ENCODE measurements at regions not wholly inside any gene's neighbourhood (a gene's known extent, or its start where the extent isn't known, plus 50 kb on each side); places are given as distances from the start of the nearest gene placed in this dataset.

DNA sequence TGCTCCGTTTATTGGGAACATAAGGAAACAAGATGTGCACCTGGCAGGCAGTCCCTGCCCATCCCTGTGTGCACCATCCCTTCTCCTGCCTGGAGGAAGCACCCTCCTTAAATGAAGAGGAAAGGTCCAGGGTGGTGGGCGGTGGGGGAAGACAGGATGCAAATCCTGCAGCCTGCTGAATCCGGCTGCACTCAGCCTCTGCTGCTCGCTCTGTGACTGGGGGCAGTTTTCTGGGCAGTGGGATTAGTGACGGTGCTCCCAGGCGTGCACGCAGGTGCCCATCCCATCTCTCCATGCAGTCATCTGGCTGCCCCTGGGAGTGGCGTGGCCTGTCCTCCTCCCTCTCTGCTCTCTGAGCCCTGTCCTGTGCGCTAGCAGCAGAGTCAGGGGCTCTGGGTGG is 371.3 kb upstream of the MYT1L start:
- Histone ChIP-seq H3K27me3 (no peaks in the 10 kb centered on the region), H3K36me3 (no peaks in the 10 kb centered on the region), H3K4me1 (no peaks in the 10 kb centered on the region), H3K27ac (no peak overlapping the region), H3K4me3 (no peak overlapping the region), H3K9ac (ENCODE audit: low read depth in 2 of 2, low read length in 2 of 2) (no peak overlapping the region), H3K9me3 (no peaks in the 10 kb centered on the region)
- intact Hi-C loops (cut with DNase I): no loop called here
- TF ChIP-seq, protein P1, sequence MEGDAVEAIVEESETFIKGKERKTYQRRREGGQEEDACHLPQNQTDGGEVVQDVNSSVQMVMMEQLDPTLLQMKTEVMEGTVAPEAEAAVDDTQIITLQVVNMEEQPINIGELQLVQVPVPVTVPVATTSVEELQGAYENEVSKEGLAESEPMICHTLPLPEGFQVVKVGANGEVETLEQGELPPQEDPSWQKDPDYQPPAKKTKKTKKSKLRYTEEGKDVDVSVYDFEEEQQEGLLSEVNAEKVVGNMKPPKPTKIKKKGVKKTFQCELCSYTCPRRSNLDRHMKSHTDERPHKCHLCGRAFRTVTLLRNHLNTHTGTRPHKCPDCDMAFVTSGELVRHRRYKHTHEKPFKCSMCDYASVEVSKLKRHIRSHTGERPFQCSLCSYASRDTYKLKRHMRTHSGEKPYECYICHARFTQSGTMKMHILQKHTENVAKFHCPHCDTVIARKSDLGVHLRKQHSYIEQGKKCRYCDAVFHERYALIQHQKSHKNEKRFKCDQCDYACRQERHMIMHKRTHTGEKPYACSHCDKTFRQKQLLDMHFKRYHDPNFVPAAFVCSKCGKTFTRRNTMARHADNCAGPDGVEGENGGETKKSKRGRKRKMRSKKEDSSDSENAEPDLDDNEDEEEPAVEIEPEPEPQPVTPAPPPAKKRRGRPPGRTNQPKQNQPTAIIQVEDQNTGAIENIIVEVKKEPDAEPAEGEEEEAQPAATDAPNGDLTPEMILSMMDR (IDR thresholded peaks at IDR 0.05): no peak
- DNase-seq: no peak

DNA sequence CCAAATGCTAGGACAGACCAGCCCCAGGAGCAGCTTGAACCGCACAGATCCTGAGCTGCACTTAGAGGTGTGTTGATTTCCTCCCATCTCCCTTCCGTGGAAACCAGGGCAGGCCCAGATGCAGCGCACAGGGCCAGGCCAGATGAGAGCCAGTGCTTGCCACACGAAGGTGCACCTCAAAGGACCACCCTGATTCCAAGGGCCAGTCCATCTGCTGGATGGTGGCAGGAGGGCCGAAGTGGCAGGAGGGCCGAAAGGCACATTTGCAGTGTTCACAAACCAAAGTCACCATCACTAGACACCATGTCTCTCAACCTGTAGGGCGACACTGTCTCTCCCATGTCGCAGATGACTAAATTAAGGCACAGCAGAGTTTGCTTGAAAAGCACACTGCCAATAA is 370.7 kb upstream of the MYT1L start:
- no peaks in the 10 kb centered on the region for H3K36me3 ChIP-seq
- H3K27ac ChIP-seq: no peak overlapping the region
- TF ChIP-seq, protein P1 (IDR thresholded peaks at IDR 0.05): no peak
- intact Hi-C loops (cut with DNase I): no loop called here
- H3K4me3 ChIP-seq: no peak overlapping the region
- DNase-seq: no peak
- H3K27me3 ChIP-seq: no peaks in the 10 kb centered on the region
- H3K4me1 ChIP-seq: no peaks in the 10 kb centered on the region
- H3K9me3 ChIP-seq: no peaks in the 10 kb centered on the region
- H3K9ac ChIP-seq (ENCODE audit: low read depth in 2 of 2, low read length in 2 of 2): no peak overlapping the region

DNA sequence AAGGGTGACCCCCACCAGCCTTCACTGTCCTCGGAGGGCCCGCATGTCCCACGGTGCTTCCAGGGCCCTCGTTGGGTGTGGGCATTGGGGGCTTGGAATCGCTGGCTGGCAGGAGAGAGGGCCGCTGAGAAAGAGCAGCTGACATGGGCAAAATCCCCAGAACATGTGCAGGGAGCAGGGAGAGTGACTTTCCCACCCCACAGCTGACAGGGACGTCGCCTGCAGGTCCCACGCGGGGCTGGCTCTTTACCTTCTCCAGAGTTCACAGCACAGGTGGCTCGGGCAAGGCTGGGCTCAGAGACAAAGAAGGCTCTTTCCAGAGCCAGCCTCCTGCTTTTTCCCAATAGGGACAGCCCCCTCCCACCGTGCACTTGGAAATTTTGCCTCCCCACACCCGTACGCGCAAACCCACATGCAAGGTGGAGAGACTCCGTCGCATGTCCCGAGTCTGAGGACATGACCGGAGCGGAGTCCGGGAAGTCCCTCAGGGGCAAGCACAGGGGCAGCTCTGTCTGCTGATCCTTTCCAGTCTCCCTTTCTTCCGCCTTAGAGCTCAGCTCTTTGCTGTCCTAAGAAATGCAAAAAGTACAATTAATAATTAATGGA is 370.2 kb upstream of the MYT1L start:
- no peaks in the 10 kb centered on the region for H3K36me3 ChIP-seq
- TF ChIP-seq, protein P1 (IDR thresholded peaks at IDR 0.05): no peak
- H3K4me1 ChIP-seq: no peaks in the 10 kb centered on the region
- no peak overlapping the region for H3K27ac ChIP-seq
- H3K9me3 ChIP-seq: no peaks in the 10 kb centered on the region
- intact Hi-C loops (cut with DNase I): no loop called here
- no peak overlapping the region for H3K9ac ChIP-seq (ENCODE audit: low read depth in 2 of 2, low read length in 2 of 2)
- no peaks in the 10 kb centered on the region for H3K27me3 ChIP-seq
- H3K4me3 ChIP-seq: no peak overlapping the region
- DNase-seq: no peak

DNA sequence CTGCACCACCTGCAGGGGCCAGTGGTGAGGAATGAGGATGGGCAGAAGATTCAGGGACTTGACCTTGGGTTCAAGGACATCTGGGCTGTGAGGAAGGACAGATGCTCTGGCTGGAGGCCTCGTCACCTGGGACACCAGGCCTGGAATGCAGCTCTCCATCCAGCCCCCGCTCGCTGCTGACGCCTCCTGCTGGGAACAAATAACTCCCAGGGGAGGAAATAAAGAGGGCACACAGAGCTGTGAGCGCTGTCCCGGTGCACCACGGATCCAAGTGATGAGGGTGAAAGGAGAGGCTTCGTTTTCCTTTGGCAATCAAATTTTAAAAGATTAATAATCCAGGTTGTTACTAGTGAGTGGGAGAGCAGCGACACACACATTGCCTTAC is 368.0 kb upstream of the MYT1L start:
- DNase-seq: no peak
- no peak overlapping the region for H3K27ac ChIP-seq
- TF ChIP-seq, protein P1 (IDR thresholded peaks at IDR 0.05): no peak
- no peaks in the 10 kb centered on the region for H3K9me3 ChIP-seq
- no peaks in the 10 kb centered on the region for H3K4me1 ChIP-seq
- intact Hi-C loops (cut with DNase I): no loop called here
- no peaks in the 10 kb centered on the region for H3K27me3 ChIP-seq
- H3K36me3 ChIP-seq: no peaks in the 10 kb centered on the region
- H3K4me3 ChIP-seq: no peak overlapping the region
- no peak overlapping the region for H3K9ac ChIP-seq (ENCODE audit: low read depth in 2 of 2, low read length in 2 of 2)

DNA sequence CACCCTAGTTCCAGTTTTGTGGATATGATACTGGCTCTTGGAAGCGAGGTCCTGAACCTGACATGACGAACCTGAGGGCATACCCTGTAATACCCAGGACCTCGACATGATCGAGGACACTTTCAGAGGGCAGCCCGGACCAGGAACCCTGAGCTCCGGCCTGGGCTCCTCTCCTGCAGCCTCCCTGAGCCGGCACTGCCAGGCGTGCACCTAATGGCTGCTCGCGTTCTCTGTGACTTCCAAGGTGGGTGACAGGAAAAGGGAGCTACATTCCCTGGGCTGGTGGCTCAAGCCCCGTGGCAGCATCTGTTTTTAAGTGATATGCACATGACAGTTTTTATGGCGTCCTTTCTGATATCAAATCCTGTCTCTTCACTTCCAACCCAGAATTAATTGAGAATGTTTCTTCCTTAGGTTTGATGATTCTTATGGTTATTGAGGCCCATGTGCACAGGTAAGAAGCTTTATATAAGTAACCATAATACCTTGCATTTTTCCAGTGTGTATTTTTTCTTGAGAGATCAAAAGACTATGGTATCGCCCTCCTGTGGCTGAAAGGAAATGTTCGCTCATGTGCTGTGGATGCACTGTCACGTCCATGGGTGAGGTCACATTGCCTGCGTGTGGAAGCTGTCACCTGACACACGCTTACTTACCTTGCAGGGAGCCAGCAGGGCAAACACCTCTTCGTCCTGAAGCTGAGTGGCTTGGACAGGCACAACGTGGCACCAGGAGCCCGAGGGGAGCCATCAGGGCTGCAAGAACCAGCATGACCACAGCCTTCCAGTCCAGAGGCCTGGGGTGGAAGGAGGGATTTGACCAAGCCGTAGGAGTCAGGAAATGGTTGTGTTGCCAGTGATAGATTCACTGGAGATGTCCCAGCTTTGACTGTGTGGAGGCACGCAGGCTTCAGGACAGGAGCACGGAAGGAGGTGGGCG is 367.4 kb upstream of the MYT1L start:
- H3K36me3 ChIP-seq: no peaks in the 10 kb centered on the region
- H3K4me3 ChIP-seq: no peak overlapping the region
- no peaks in the 10 kb centered on the region for H3K9me3 ChIP-seq
- DNase-seq: no peak
- H3K27ac ChIP-seq: no peak overlapping the region
- intact Hi-C loops (cut with DNase I): no loop called here
- TF ChIP-seq, protein P1 (IDR thresholded peaks at IDR 0.05): no peak
- no peak overlapping the region for H3K9ac ChIP-seq (ENCODE audit: low read depth in 2 of 2, low read length in 2 of 2)
- no peaks in the 10 kb centered on the region for H3K27me3 ChIP-seq
- H3K4me1 ChIP-seq: no peaks in the 10 kb centered on the region

Data from colonic mucosa (tissue), 4 donors.